ENCODE measurements at regions not wholly inside any gene's neighbourhood (a gene's known extent, or its start where the extent isn't known, plus 50 kb on each side); places are given as distances from the start of the nearest gene placed in this dataset.
A peak's percentile ranks its signal among the peaks of the same experiment; 100 is the strongest.

GRCh38 chr13:47085346-47085745, 188.5 kb upstream of the HTR2A start:
- Histone ChIP-seq H3K4ac (ENCODE audit: low read depth, low read length) (no peak overlapping the region), H3K79me1 (ENCODE audit: low read depth in 1 of 2, low read length in 2 of 2) (no peaks in the 10 kb centered on the region), H3K27ac (ENCODE audit: insufficient read depth, low read length) (no peak overlapping the region), H2BK15ac (ENCODE audit: low read depth, low read length) (no peak overlapping the region), H3K18ac (ENCODE audit: low read depth, low read length) (no peak overlapping the region), H3K14ac (replicated peaks; ENCODE audit: low read depth, low read length) (no peak overlapping the region), H3K9me1 (ENCODE audit: insufficient read depth, low read length) (0 out of 2 replicates have a peak, but pooled peaks cover 3% of the 10 kb centered on the region), H3K9ac (ENCODE audit: low read depth, low read length) (no peak overlapping the region), H2BK120ac (ENCODE audit: low read depth, low read length) (no peak overlapping the region), H3K56ac (ENCODE audit: extremely low read depth, insufficient read depth, low read length) (no peak overlapping the region), H4K20me1 (ENCODE audit: insufficient read depth, low read length) (no peaks in the 10 kb centered on the region), H3K4me1 (ENCODE audit: control insufficient read depth, insufficient read depth, low read length) (peaks cover 2% of the 10 kb centered on the region; the same call in 1 of the 2 replicates), H2BK5ac (ENCODE audit: low read depth, low read length, poor library complexity, severe bottlenecking) (no peak overlapping the region), H3K27me3 (ENCODE audit: control insufficient read depth, insufficient read depth, low read length) (no peaks in the 10 kb centered on the region), H4K8ac (ENCODE audit: low read depth in 2 of 2, low read length in 2 of 2) (no peak overlapping the region), H2AK5ac (ENCODE audit: low read depth, low read length) (no peak overlapping the region), H2BK20ac (ENCODE audit: low read depth, low read length) (no peak overlapping the region), H2AFZ (replicated peaks; ENCODE audit: low read length, poor library complexity) (no peak overlapping the region), H3K9me3 (ENCODE audit: control insufficient read depth, insufficient read depth, low read length) (no peaks in the 10 kb centered on the region), H3K4me2 (ENCODE audit: low read depth, low read length) (no peak overlapping the region), H3K23ac (ENCODE audit: low read depth, low read length) (no peak overlapping the region), H3K36me3 (ENCODE audit: control insufficient read depth, insufficient read depth, low read length) (no peaks in the 10 kb centered on the region), H4K91ac (ENCODE audit: insufficient read depth, low read depth, low read length) (no peak overlapping the region), H4K5ac (ENCODE audit: low read depth, low read length) (no peak overlapping the region), H2AK9ac (replicated peaks; ENCODE audit: low read depth, low read length, poor library complexity) (no peak overlapping the region), H3K4me3 (ENCODE audit: insufficient read depth, low read depth, low read length) (no peak overlapping the region)
- no TSS peak for BruUV-seq (replicated peaks)
- dilution Hi-C loops (cut with HindIII; ENCODE audit: low sequenced_read_pairs, unreplicated experiment) = no loop called here
- no CpG with 5 or more reads among the region's 1 CpG for WGBS, 2 experiments (ENCODE audit: extremely low coverage in 2 of 2, insufficient read length in 1 of 2)
- POLR2A ChIA-PET (ENCODE audit: unreplicated experiment) = no interaction called here
- no peak for TF ChIP-seq SMC3 (IDR thresholded peaks at IDR 0.05; ENCODE audit: low read depth, low read length)
- no peak for TF ChIP-seq ELK1 (IDR thresholded peaks at IDR 0.05; ENCODE audit: borderline replicate concordance, low read depth, low read length)
- no peak for TF ChIP-seq FOS (IDR thresholded peaks at IDR 0.05; ENCODE audit: low read depth, low read length)
- no peak for TF ChIP-seq RFX5 (IDR thresholded peaks at IDR 0.05; ENCODE audit: low read depth, low read length)
- no peak for TF ChIP-seq NFE2L2 (IDR thresholded peaks at IDR 0.05; ENCODE audit: low read depth, low read length)
- TF ChIP-seq BHLHE40 (IDR thresholded peaks at IDR 0.05; ENCODE audit: low read depth, low read length) = no peak
- TF ChIP-seq CTCF (conservative IDR thresholded peaks at IDR 0.05; ENCODE audit: low read depth, low read length) = no peak
- no peak for TF ChIP-seq CHD1 (IDR thresholded peaks at IDR 0.05; ENCODE audit: low read depth, low read length)
- no peak for TF ChIP-seq MAZ (IDR thresholded peaks at IDR 0.05; ENCODE audit: borderline replicate concordance, low read depth, low read length)
- TF ChIP-seq USF2 (IDR thresholded peaks at IDR 0.05; ENCODE audit: low read depth, low read length) = no peak
- TF ChIP-seq RAD21 (IDR thresholded peaks at IDR 0.05; ENCODE audit: low read length) = no peak
- in situ Hi-C loops (cut with MboI; ENCODE audit: low sequenced_read_pairs) = no loop called here
- DNase-seq (peak; percentile 44), ATAC-seq (ENCODE audit: low read depth) (no peak)
- CTCF ChIA-PET = no interaction called here
- intact Hi-C loops (cut with micrococcal nuclease) = no loop called here
